HG03103 (cell line): ENCODE measurements at regions not wholly inside any gene's neighbourhood (a gene's known extent, or its start where the extent isn't known, plus 50 kb on each side); places are given as distances from the start of the nearest gene placed in this dataset.

ENCODE experiments used
- ATAC-seq: cut with Tn5 transposase; IDR thresholded peaks from one replicate; pipeline ENCODE4 v1.9.1; 2021; ENCODE audit warnings: low read depth; ENCODE audit not compliant: unreplicated experiment

- ATAC-seq = no peak
Observed at GRCh38 chr9:20065046-20065445, 276.2 kb upstream of the SLC24A2 start.

GRCh38 chr9:20054734-20055133 lies 265.9 kb upstream of the SLC24A2 start:
- ATAC-seq = no peak

- peak; percentile 55 for ATAC-seq
Observed at GRCh38 chr9:20048985-20049384, 260.1 kb upstream of the SLC24A2 start.

GRCh38 chr9:20048437-20048836 lies 259.6 kb upstream of the SLC24A2 start:
- no peak for ATAC-seq

- ATAC-seq = no peak
Observed at GRCh38 chr9:20044686-20045085, 255.8 kb upstream of the SLC24A2 start.

- ATAC-seq = no peak
Observed at GRCh38 chr9:20043461-20043860, 254.6 kb upstream of the SLC24A2 start.

GRCh38 chr9:20043035-20043434 lies 254.2 kb upstream of the SLC24A2 start:
- no peak for ATAC-seq

- ATAC-seq = no peak
Observed at GRCh38 chr9:20042128-20042711, 253.4 kb upstream of the SLC24A2 start.

- no peak for ATAC-seq
Observed at GRCh38 chr9:20041697-20042081, 252.9 kb upstream of the SLC24A2 start.

GRCh38 chr9:20040991-20041696 lies 252.3 kb upstream of the SLC24A2 start:
- ATAC-seq = no peak

- no peak for ATAC-seq
Observed at GRCh38 chr9:20037699-20038098, 248.9 kb upstream of the SLC24A2 start.

GRCh38 chr9:20033511-20033910 lies 244.7 kb upstream of the SLC24A2 start:
- no peak for ATAC-seq

- ATAC-seq = no peak
Observed at GRCh38 chr9:20032413-20033006, 243.7 kb upstream of the SLC24A2 start.

GRCh38 chr9:20031836-20032235 lies 243.0 kb upstream of the SLC24A2 start:
- ATAC-seq = no peak

- no peak for ATAC-seq
Observed at GRCh38 chr9:20030671-20031070, 241.8 kb upstream of the SLC24A2 start.

- no peak for ATAC-seq
Observed at GRCh38 chr9:20030221-20030620, 241.4 kb upstream of the SLC24A2 start.

- ATAC-seq = no peak
Observed at GRCh38 chr9:20028849-20029231, 240.0 kb upstream of the SLC24A2 start.

- no peak for ATAC-seq
Observed at GRCh38 chr9:20028192-20028848, 239.5 kb upstream of the SLC24A2 start.

GRCh38 chr9:20023961-20024571 lies 235.2 kb upstream of the SLC24A2 start:
- no peak for ATAC-seq

GRCh38 chr9:20023210-20023905 lies 234.5 kb upstream of the SLC24A2 start:
- no peak for ATAC-seq

- ATAC-seq = no peak
Observed at GRCh38 chr9:20022410-20022809, 233.6 kb upstream of the SLC24A2 start.
